ENCODE measurements at regions not wholly inside any gene's neighbourhood (a gene's known extent, or its start where the extent isn't known, plus 50 kb on each side); places are given as distances from the start of the nearest gene placed in this dataset.

DNA sequence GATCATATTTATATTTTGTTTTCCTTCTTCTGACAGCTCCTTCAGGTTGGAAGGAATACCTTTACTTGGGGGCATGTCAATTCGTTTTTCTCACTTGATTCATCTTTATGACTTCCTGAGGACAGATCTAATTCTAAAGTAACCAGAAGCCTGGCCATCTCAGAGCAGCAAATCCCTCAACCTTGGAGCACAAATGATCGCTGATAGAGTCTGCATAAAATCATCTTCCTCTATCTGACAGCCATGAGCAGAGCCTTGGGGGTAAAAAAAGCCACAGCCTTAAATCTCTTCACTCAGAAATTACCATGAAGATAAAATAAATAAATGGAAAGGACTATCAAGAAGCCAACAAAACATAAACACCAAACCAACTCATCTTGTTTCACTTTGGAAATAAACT is 325.8 kb downstream of the PRR16 start:
- H3K4me3 ChIP-seq, result no peak overlapping the region
- H3K27ac ChIP-seq, result no peak overlapping the region
- DNase-seq (ENCODE audit: low spot score), result no peak
- TF ChIP-seq, protein P1, sequence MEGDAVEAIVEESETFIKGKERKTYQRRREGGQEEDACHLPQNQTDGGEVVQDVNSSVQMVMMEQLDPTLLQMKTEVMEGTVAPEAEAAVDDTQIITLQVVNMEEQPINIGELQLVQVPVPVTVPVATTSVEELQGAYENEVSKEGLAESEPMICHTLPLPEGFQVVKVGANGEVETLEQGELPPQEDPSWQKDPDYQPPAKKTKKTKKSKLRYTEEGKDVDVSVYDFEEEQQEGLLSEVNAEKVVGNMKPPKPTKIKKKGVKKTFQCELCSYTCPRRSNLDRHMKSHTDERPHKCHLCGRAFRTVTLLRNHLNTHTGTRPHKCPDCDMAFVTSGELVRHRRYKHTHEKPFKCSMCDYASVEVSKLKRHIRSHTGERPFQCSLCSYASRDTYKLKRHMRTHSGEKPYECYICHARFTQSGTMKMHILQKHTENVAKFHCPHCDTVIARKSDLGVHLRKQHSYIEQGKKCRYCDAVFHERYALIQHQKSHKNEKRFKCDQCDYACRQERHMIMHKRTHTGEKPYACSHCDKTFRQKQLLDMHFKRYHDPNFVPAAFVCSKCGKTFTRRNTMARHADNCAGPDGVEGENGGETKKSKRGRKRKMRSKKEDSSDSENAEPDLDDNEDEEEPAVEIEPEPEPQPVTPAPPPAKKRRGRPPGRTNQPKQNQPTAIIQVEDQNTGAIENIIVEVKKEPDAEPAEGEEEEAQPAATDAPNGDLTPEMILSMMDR (IDR thresholded peaks at IDR 0.05), result no peak

DNA sequence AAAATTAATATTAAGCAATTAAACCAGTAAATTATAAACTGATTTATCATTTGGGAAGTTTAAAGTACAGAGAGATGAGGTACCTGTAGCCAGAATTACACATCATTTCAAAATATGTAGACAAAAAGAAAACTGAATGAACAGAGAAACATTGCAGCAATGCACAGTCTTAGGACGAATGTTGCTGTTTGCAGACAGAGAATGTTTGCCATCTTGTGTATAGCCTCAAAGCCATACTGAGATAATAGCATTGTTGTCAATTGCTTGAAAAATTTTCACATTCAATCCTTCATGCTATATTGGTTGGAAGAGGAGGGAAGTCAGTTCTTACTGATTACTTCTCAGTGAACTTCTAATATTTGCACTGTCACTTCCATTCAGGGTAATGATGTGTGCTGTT is 326.2 kb downstream of the PRR16 start:
- no peak for DNase-seq (ENCODE audit: low spot score)
- H3K4me3 ChIP-seq, result no peak overlapping the region
- TF ChIP-seq, protein P1 (IDR thresholded peaks at IDR 0.05), result no peak
- no peak overlapping the region for H3K27ac ChIP-seq

DNA sequence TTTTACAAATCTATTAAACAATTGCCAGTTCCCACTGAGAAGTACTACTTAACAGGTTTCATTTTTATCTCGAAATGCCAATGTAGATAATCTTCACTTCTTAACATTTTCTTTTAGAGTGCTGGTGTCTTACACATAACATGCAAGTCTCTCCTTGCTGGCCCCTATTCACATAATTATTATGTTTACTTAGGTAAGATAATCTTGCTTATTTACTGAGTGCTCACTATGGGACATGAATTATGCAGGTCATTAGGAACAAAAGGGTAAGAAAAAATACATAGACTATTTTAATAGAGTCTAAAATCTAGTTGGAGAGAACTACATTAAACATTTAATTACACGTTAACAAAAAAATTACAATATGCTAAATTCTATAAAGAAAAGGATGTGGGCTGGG is 328.4 kb downstream of the PRR16 start:
- H3K27ac ChIP-seq, result no peak overlapping the region
- no peak for DNase-seq (ENCODE audit: low spot score)
- H3K4me3 ChIP-seq, result no peak overlapping the region
- TF ChIP-seq, protein P1 (IDR thresholded peaks at IDR 0.05), result no peak

DNA sequence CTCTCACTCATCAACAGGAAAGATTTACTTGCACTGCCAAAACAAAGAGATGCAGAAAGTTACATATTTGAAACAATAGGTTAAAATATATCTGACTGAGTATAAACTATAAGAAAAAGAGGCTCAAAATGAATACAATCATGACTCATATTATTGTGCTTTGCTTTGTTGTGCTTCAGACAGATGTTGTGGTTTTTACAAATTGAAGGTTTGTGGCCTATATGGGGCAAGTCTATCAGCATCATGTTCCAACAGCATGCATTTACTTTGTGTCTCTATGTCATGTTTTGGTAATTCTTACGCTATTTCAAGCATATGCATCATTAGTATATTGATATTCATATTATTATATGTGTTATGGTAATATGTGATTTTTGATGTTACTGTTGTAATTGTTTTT is 330.0 kb downstream of the PRR16 start:
- Histone ChIP-seq H3K4me3 (no peak overlapping the region), H3K27ac (no peak overlapping the region)
- no peak for DNase-seq (ENCODE audit: low spot score)
- TF ChIP-seq, protein P1 (IDR thresholded peaks at IDR 0.05), result no peak

DNA sequence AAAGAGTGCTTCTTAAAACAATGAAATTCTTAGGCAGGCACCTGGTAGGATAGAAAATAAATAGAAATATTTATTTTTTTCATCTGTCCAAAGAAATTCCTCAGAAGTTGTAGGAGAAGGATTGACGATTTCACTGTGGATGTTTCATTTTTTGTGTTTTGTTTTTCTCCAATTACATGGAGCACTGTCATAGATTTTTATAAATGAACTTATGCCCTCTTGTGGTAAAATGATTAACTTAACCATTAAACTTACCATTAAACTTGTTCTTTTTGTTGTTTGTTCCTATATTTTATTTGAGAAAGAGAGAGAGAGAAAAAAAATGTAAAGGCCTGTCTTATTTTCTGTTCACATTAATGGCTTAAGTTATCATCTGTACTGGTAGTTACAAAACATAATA is 339.2 kb downstream of the PRR16 start:
- no peak for DNase-seq (ENCODE audit: low spot score)
- TF ChIP-seq, protein P1 (IDR thresholded peaks at IDR 0.05), result no peak
- no peak overlapping the region for H3K27ac ChIP-seq
- no peak overlapping the region for H3K4me3 ChIP-seq

DNA sequence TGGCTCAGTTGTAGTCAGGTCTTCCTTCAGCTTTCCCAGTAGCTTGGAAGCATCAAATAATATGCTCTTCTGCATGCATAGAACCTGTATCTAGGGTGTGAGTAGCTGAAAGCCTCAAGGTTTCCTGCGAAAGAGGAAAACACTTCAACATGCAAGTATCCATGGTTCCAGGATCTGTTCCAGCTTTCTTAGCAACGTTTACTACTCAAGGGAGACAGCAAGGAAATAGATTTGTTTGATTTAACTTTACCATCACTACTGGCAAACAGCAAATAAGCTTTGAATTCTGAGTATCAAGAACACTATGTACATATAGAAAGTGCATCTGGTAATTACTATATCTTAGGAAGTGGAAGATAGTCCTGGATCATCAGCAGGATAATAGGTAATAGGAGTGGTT is 341.0 kb downstream of the PRR16 start:
- H3K27ac ChIP-seq, result no peak overlapping the region
- no peak for DNase-seq (ENCODE audit: low spot score)
- H3K4me3 ChIP-seq, result no peak overlapping the region
- TF ChIP-seq, protein P1 (IDR thresholded peaks at IDR 0.05), result no peak

DNA sequence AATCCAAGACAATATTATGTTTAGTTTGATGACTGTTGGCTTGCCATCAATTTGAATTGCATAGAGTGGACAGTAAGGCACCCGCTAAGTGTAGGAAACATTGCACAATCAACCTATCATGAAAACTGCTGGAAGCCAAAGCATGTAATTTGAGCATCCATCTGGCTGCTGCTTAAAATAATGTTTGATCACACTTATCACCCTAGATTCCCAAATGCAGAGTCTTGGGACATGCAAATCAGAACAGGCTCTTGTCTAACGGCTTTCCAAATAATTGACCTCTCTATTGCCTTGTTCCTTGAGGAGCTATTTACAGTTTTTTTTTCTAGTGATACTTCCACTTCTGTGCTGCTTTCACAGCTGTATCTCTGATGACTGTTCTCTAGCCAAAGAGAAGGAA is 342.1 kb downstream of the PRR16 start:
- no peak for DNase-seq (ENCODE audit: low spot score)
- TF ChIP-seq, protein P1 (IDR thresholded peaks at IDR 0.05), result no peak
- H3K4me3 ChIP-seq, result no peak overlapping the region
- no peak overlapping the region for H3K27ac ChIP-seq
